HG03064 (cell line): ENCODE measurements at regions not wholly inside any gene's neighbourhood (a gene's known extent, or its start where the extent isn't known, plus 50 kb on each side); places are given as distances from the start of the nearest gene placed in this dataset.

Source experiments
- ATAC-seq: cut with Tn5 transposase; IDR thresholded peaks from one replicate; pipeline ENCODE4 v1.9.1; 2021; ENCODE audit warnings: low read depth; ENCODE audit not compliant: unreplicated experiment

DNA sequence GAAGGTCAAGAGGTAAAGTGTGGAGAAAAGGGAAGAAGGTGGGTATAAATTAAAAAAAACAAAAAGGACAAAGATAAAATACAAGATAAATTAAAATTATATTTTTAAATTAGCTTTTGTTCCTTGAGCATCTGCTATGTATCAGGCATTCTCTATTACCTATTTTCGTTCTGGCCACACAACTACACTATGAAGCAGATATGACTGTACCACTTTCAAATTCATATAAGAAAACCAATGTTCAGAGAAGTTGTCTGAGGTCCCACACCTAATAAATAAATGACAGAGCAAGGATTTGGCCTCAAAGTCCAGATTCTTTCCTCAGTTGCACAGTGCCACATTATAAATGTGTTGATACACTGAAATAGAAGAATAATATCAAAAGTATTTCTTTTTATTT is 103.8 kb upstream of the PCDH15 start:
- ATAC-seq: no peak

DNA sequence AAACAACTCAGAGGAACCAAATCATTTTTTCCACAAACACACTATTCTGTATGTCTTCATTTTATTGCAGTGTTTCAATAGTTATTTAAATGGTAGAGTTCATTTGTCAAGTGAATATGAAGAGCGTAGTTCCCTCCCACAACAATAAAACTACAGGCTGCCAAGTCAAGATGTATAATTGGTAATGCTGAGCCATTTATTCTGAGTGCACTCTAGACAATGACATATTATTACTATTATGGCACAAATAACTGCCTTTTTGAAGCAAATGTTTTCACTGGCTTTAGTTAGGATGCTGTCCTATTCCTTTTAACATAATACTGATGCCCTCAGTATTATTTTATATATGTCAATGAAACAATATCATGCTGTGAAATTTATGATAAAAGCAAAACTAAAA is 102.7 kb upstream of the PCDH15 start:
- ATAC-seq: no peak

DNA sequence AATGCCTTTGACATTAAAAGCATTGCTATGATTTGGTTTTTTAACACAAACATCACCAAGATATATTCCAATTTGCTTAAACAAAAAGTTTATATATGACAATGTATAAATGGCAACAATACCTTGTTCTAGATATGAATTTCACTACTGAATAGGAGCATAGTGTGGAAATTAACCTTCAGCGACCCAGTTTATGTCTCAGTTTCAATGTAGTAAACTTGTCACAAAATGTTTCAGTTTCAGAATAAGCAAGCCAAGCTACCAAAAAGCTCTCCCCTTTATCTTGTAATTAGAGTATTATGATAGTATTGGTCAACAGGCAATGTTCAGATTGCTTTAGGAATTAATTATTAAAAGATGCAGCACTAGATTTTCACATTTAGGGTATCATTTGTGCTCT is 99.6 kb upstream of the PCDH15 start:
- ATAC-seq: peak; percentile 73

- ATAC-seq: no peak
These were observed 80.0 kb upstream of the PCDH15 start for GRCh38 chr10:54880996-54881395.

- ATAC-seq: no peak
These were observed 68.0 kb upstream of the PCDH15 start for GRCh38 chr10:54869022-54869421.

GRCh38 chr10:54866666-54867065 is 65.6 kb upstream of the PCDH15 start:
- no peak for ATAC-seq

GRCh38 chr10:54854843-54855242 is 53.8 kb upstream of the PCDH15 start:
- no peak for ATAC-seq

DNA sequence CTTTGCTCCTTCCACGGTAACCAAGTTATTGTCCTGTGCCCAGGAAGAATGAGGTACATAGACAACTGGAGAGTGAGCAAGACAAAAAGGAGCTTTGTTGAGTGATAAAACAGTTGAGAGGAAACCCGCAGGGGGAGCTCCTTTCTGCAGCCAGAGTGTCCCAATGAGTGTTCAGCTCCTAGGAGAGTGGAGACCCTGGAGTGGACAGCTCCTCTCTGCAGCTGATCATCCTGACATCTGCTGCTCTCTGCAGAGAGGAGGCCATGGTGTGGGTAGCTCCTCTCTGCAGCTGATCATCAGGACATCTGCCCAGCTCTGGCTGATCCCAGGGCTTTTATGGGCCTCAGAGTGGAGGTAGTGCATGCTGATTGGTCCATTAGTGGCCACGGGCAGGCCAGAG is 53.4 kb upstream of the PCDH15 start:
- ATAC-seq: no peak

- no peak for ATAC-seq
These were observed 52.9 kb upstream of the PCDH15 start for GRCh38 chr10:54853883-54854282.
